Astrocyte (in vitro differentiated cells and primary cell): ENCODE measurements at regions not wholly inside any gene's neighbourhood (a gene's known extent, or its start where the extent isn't known, plus 50 kb on each side); places are given as distances from the start of the nearest gene placed in this dataset.

Experiments used
- DNase-seq: peaks from one replicate; pipeline ENCODE4 v3.0.0-alpha.2; 2010; ENCODE audit warnings: low read depth
- FAIRE-seq: peaks from 2 replicates; lab custom pipeline; 2011; peaks lifted over from hg19 to GRCh38; lab: Jason Lieb, UNC
- H2AFZ ChIP-seq: 2 replicates; pipeline ENCODE4 v1.6.0; 2012; ENCODE audit warnings: low read depth, low read length, inconsistent platforms
- H3K27ac ChIP-seq: 2 replicates; pipeline ENCODE4 v1.5.1; 2011; ENCODE audit warnings: low read depth, low read length, inconsistent platforms
- H3K27me3 ChIP-seq: 2 replicates; pipeline ENCODE4 v1.6.0; 2011; ENCODE audit warnings: low read length, inconsistent platforms; ENCODE audit not compliant: insufficient read depth
- H3K36me3 ChIP-seq: 2 replicates; pipeline ENCODE4 v1.5.1; 2011; ENCODE audit warnings: low read length, inconsistent platforms; ENCODE audit not compliant: insufficient read depth
- H3K4me1 ChIP-seq: 2 replicates; pipeline ENCODE4 v1.5.1; 2011; ENCODE audit warnings: low read length, inconsistent platforms; ENCODE audit not compliant: insufficient read depth
- H3K4me2 ChIP-seq: 2 replicates; pipeline ENCODE4 v1.6.0; 2012; ENCODE audit warnings: low read length, inconsistent platforms
- H3K4me3 ChIP-seq: 2 replicates; pipeline ENCODE4 v1.5.1; 2011; ENCODE audit warnings: low read depth, mild to moderate bottlenecking, low read length, inconsistent platforms; ENCODE audit not compliant: insufficient read depth
- H3K79me2 ChIP-seq: 2 replicates; pipeline ENCODE4 v1.6.0; 2012; ENCODE audit warnings: mild to moderate bottlenecking, low read length, inconsistent platforms; ENCODE audit not compliant: insufficient read depth
- H3K9ac ChIP-seq: 2 replicates; pipeline ENCODE4 v1.6.0; 2012; ENCODE audit warnings: mild to moderate bottlenecking, low read length, inconsistent platforms
- H3K9me3 ChIP-seq: 2 replicates; pipeline ENCODE4 v1.5.1; 2012; ENCODE audit warnings: low read depth, mild to moderate bottlenecking, low read length, inconsistent platforms; ENCODE audit not compliant: insufficient read depth
- H4K20me1 ChIP-seq: 2 replicates; pipeline ENCODE4 v1.6.0; 2012; ENCODE audit warnings: low read length, inconsistent platforms; ENCODE audit not compliant: insufficient read depth
- H3K27ac Mint-ChIP-seq: one replicate; pipeline ENCODE4 v1.8.0; 2021; ENCODE audit warnings: mild to moderate bottlenecking, mixed read lengths; ENCODE audit not compliant: unreplicated experiment
- H3K27me3 Mint-ChIP-seq: one replicate; pipeline ENCODE4 v1.8.0; 2021; ENCODE audit warnings: low read depth, mixed read lengths; ENCODE audit not compliant: unreplicated experiment
- H3K36me3 Mint-ChIP-seq: one replicate; pipeline ENCODE4 v1.8.0; 2021; ENCODE audit warnings: low read depth, mixed read lengths; ENCODE audit not compliant: unreplicated experiment
- H3K4me1 Mint-ChIP-seq: one replicate; pipeline ENCODE4 v1.8.0; 2021; ENCODE audit warnings: low read depth, mixed read lengths; ENCODE audit not compliant: unreplicated experiment
- H3K4me3 Mint-ChIP-seq: one replicate; pipeline ENCODE4 v1.8.0; 2021; ENCODE audit warnings: mild to moderate bottlenecking, moderate library complexity, mixed read lengths; ENCODE audit not compliant: unreplicated experiment
- H3K9me3 Mint-ChIP-seq: one replicate; pipeline ENCODE4 v1.8.0; 2021; ENCODE audit warnings: mild to moderate bottlenecking, mixed read lengths; ENCODE audit not compliant: unreplicated experiment
- EZH2 ChIP-seq: IDR thresholded peaks from 2 replicates; pipeline ENCODE4 v1.6.1; 2012; ENCODE audit warnings: mild to moderate bottlenecking, low read length, inconsistent platforms; ENCODE audit not compliant: insufficient read depth
- TF ChIP-seq, protein P1 (sequence below): IDR thresholded peaks from 2 replicates; pipeline ENCODE4 v1.5.1; 2011; ENCODE audit warnings: low read depth, mild to moderate bottlenecking, inconsistent platforms, low read length, moderate library complexity; ENCODE audit not compliant: insufficient read depth

DNA sequence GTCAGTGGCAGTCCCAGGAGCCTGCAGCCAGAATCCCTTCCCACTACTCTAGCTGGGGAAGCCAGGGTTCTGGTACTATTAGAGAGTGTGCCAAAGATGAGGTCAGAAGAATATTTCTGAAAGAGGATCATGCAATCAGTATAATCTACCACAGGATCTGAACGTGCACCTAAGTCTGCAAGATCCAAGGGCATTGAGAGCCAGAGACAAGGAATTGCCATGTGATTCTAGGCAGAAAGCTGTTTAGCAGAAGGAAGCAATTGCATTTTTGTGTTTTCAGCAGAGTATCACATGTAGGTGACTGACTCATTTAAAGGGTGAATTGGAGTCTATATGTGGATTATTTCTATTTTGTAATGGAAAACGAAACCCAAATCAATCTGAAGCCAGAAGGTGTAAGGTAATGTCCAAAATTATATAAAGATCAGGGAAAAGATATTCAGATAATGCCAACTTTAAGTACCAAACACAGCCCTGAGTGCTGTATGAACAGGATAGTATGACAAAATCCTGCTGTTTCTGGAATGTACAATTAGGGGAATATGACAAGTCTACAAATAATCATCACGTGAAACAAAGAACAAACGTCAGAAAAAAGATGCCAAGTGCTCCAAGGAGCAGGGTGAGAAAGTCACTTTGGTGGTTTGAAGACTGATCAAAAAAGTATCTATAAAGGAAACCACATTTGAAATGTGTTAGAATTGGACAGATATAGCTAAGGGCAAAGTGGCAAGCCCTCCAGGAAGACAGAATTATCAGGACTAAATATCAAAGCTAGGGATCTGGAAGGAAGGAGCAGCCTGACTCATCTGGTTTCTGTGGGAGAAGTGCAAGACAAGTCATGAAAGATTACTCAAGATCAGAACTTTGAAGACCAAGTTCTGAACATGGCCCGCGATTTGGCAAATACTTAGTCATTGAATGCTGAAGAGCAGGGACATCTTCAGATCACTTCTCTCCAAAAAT is 1036.6 kb downstream of the NTRK3 start:
- Histone ChIP-seq H3K27ac (no peak overlapping the region), H3K9ac (no peak overlapping the region), H3K36me3 (no peaks in the 10 kb centered on the region), H3K9me3 (no peaks in the 10 kb centered on the region), H3K4me3 (no peak overlapping the region), H3K4me1 (peaks cover 4% of the 10 kb centered on the region), H3K79me2 (no peaks in the 10 kb centered on the region), H3K4me2 (no peak overlapping the region), H4K20me1 (no peaks in the 10 kb centered on the region), H2AFZ (no peak overlapping the region), H3K27me3 (no peaks in the 10 kb centered on the region)
- peak; percentile 68 for DNase-seq
- Mint-ChIP-seq H3K27ac (no peak overlapping the region), H3K9me3 (no peaks in the 10 kb centered on the region), H3K27me3 (no peaks in the 10 kb centered on the region), H3K4me3 (no peak overlapping the region), H3K4me1 (peaks cover 18% of the 10 kb centered on the region), H3K36me3 (no peaks in the 10 kb centered on the region)
- TF ChIP-seq, protein P1, sequence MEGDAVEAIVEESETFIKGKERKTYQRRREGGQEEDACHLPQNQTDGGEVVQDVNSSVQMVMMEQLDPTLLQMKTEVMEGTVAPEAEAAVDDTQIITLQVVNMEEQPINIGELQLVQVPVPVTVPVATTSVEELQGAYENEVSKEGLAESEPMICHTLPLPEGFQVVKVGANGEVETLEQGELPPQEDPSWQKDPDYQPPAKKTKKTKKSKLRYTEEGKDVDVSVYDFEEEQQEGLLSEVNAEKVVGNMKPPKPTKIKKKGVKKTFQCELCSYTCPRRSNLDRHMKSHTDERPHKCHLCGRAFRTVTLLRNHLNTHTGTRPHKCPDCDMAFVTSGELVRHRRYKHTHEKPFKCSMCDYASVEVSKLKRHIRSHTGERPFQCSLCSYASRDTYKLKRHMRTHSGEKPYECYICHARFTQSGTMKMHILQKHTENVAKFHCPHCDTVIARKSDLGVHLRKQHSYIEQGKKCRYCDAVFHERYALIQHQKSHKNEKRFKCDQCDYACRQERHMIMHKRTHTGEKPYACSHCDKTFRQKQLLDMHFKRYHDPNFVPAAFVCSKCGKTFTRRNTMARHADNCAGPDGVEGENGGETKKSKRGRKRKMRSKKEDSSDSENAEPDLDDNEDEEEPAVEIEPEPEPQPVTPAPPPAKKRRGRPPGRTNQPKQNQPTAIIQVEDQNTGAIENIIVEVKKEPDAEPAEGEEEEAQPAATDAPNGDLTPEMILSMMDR = no peak
- TF ChIP-seq EZH2 = no peak
- peak; percentile 73 for FAIRE-seq

DNA sequence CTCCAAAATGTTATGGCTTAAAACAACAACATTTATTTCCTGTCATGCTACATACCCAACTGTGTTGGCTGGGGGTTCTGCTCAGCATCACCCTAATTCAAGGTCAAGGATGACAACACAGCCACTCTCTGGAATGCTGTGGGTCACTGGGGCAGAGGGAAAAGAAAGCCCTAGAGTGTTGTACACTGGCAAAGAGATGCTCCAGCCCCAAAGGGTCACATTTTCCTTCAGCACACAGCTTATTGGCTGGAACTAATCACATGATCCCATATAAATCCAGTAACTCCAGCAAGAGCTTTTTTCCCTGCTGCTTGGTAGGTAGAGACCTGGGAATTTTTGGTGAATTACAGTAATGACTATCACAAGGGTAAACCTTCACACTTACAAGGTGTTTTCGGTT is 1041.4 kb downstream of the NTRK3 start:
- FAIRE-seq = no peak
- no peak overlapping the region for H3K27ac Mint-ChIP-seq
- no peak for TF ChIP-seq EZH2
- TF ChIP-seq, protein P1 = no peak

DNA sequence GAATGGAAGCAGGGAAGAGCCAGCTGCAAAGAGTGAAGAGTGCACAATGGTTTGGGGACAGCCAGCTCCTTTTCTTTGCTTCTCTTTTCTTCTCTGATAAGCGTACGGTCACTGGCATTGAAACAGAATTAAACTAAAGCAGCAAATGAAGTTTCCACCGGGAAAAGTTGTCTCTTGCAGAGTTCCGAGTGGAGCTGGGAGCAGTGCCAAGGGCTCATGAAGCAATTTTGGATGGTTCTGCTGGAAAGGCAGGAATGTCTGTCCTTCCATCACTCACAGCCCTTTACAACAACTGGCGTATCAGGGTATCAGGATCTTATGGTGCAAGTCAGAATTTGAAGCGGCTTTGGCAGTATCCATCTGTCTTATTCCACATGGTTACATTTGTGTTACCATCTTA is 1042.9 kb downstream of the NTRK3 start:
- H4K20me1 ChIP-seq = no peaks in the 10 kb centered on the region
- H3K9ac ChIP-seq = no peak overlapping the region
- no peak overlapping the region for H3K4me2 ChIP-seq
- H3K27ac Mint-ChIP-seq = no peak overlapping the region
- no peaks in the 10 kb centered on the region for H3K36me3 Mint-ChIP-seq
- H3K27ac ChIP-seq = no peak overlapping the region
- no peak overlapping the region for H3K4me3 Mint-ChIP-seq
- H3K79me2 ChIP-seq = no peaks in the 10 kb centered on the region
- no peaks in the 10 kb centered on the region for H3K27me3 Mint-ChIP-seq
- H3K4me1 Mint-ChIP-seq = no peaks in the 10 kb centered on the region
- DNase-seq (no peak), FAIRE-seq (no peak)
- TF ChIP-seq, protein P1 = no peak
- TF ChIP-seq EZH2 = no peak
- H2AFZ ChIP-seq = no peak overlapping the region
- H3K4me3 ChIP-seq = no peak overlapping the region
- H3K9me3 Mint-ChIP-seq = no peaks in the 10 kb centered on the region
- H3K4me1 ChIP-seq = no peaks in the 10 kb centered on the region
- no peaks in the 10 kb centered on the region for H3K27me3 ChIP-seq
- H3K36me3 ChIP-seq = no peaks in the 10 kb centered on the region
- no peaks in the 10 kb centered on the region for H3K9me3 ChIP-seq

More for the DNA sequence above, 1041.4 kb downstream of the NTRK3 start:
- no peak overlapping the region for H3K4me2 ChIP-seq
- no peak for DNase-seq
- Mint-ChIP-seq H3K36me3 (no peaks in the 10 kb centered on the region), H3K4me1 (peaks cover 6% of the 10 kb centered on the region), H3K9me3 (no peaks in the 10 kb centered on the region), H3K27me3 (no peaks in the 10 kb centered on the region), H3K4me3 (no peak overlapping the region)
- H3K36me3 ChIP-seq = no peaks in the 10 kb centered on the region
- no peaks in the 10 kb centered on the region for H3K9me3 ChIP-seq
- no peaks in the 10 kb centered on the region for H3K4me1 ChIP-seq
- H4K20me1 ChIP-seq = no peaks in the 10 kb centered on the region
- H3K4me3 ChIP-seq = no peak overlapping the region
- H3K9ac ChIP-seq = no peak overlapping the region
- no peak overlapping the region for H2AFZ ChIP-seq
- H3K79me2 ChIP-seq = no peaks in the 10 kb centered on the region
- no peak overlapping the region for H3K27ac ChIP-seq
- H3K27me3 ChIP-seq = no peaks in the 10 kb centered on the region
